GM19438 (cell line): ENCODE measurements at regions not wholly inside any gene's neighbourhood (a gene's known extent, or its start where the extent isn't known, plus 50 kb on each side); places are given as distances from the start of the nearest gene placed in this dataset.

Experiments used
- ATAC-seq: cut with Tn5 transposase; IDR thresholded peaks from one replicate; pipeline ENCODE4 v1.9.1; 2021; ENCODE audit warnings: low read depth; ENCODE audit not compliant: unreplicated experiment

GRCh38 chr15:79656151-79657000 lies 224.2 kb downstream of the MINAR1 start:
- no peak for ATAC-seq

GRCh38 chr15:79657722-79658121 lies 225.6 kb downstream of the MINAR1 start:
- no peak for ATAC-seq

DNA sequence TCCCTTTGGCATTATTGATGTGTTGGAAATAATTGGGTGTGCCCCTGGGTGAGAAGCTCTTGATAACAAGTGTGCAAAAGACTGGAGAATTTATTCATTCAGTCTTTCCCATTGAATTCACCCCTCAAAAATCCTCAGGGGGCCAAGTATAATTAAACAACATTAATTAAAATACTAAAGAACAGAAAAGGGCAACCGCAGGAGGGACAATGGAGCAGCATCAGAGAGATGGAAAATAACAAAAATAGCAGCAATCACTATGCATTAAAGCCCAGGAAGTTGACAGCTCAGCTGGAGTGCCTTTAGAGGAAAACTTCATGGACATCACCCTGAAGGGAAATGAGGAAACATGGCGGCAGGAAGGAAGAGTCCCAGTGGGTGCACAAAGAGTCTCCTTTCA lies 227.6 kb downstream of the MINAR1 start:
- no peak for ATAC-seq

- ATAC-seq, result no peak
These were observed 229.3 kb downstream of the MINAR1 start for GRCh38 chr15:79661411-79661810.

- peak; percentile 79 for ATAC-seq
These were observed 223.2 kb downstream of the MTHFS start for GRCh38 chr15:79673416-79674123.

DNA sequence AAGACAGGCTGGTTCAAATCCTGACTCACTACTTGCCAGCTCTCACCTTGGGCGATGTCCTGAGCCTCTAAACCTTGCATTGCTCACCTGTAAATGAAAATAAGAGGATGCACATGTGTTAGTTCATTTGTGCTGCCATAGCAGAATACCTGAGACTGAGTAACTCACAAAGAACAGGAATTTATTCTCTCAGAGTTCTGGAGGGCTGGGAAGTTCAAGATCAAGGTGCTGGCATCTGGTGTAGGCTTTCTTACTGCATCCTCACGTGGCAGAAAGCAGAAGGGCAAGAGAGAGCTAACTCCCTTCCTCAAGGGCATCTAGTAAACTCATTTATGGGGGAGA lies 222.7 kb downstream of the MTHFS start:
- ATAC-seq, result no peak

DNA sequence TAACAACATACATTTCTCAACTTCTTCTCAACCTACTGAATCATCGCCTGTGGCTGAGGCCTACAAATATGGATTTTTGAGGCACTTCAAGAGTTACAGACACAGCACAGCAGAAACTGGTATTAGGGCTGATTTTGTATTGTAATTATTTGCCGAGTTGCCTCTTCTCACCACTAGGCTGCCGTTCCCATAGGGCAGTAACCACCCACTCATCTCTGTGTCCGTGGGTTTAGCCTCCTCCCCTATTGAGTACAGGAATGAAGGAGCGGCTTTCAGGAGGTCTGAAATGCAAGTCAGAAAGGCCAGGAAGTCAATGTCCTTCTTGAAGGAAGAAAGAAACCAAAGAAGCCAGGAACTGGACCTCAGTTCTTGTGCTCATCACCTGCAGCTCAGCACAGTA lies 220.8 kb downstream of the MTHFS start:
- no peak for ATAC-seq

DNA sequence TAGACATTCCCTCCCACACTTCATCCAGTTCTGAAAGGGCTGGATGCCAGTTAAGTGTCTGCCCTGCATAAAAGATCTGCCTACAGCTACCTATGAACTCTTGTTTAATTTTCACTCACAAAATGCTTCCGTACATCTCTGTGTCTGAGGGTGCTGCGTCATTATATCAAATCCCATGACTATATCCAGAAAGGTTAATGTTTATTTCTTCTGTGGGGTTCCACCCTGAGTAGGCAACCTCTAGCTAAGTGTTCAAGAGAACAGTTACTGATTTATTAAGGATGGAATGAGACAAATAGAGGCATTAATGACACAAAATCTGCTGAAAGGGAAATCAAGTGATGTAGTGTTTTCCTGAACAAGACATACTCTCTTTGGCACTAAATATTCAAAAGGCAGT lies 220.2 kb downstream of the MTHFS start:
- ATAC-seq, result no peak

- ATAC-seq, result no peak
These were observed 219.6 kb downstream of the MTHFS start for GRCh38 chr15:79677241-79677640.

DNA sequence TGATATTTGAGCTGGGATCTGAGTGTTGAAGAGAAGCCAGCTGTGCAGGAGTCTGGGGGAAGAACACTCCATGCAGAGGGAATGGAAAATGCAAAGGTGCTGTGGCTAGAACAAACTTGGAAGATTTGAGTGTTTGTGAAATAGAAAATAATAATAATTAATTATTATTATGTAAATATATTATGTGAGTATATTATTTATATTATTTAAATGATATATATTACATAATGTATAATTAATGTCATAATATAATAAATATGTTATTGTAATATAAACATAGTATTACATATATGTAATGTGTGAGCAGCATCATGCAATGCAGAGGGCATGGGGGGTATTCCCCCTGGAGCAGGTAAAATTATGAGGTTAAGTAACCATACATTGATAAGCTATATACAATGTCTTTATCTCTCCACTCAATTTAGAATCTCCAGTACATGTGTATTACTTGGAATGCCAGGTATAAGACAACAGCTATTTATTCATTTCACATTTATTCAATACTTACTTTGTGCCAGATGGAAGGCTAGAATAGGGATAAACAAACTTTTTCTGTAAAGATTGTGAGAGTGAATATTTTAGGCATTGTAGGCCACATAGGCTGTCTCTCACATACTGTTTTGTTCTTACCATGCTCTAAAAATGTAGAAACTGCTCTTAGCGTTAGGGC lies 218.6 kb downstream of the MTHFS start:
- ATAC-seq, result no peak

GRCh38 chr15:79680720-79681119 lies 216.1 kb downstream of the MTHFS start:
- peak; percentile 64 for ATAC-seq

- ATAC-seq, result no peak
These were observed 214.5 kb downstream of the MTHFS start for GRCh38 chr15:79682285-79682684.

DNA sequence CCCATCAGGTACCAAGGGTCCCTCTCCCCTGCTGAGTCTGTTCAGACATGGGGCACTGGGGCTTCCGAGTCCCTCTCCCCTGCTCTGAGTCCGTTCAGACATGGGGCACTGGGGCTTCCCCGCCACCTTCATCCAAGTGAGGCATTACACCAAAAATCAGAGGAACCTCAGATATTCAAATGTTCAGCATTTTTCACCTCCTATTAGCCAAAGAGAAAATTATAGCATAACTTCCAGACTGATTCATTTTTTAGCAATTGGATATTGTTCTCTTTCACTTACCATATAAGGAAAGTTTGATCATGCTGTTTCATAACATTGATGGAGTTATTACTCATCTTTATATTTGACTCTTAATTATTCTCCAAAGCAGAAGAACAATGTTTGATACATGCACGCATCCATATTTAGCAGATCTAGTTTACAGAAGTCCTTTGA lies 213.9 kb downstream of the MTHFS start:
- no peak for ATAC-seq

DNA sequence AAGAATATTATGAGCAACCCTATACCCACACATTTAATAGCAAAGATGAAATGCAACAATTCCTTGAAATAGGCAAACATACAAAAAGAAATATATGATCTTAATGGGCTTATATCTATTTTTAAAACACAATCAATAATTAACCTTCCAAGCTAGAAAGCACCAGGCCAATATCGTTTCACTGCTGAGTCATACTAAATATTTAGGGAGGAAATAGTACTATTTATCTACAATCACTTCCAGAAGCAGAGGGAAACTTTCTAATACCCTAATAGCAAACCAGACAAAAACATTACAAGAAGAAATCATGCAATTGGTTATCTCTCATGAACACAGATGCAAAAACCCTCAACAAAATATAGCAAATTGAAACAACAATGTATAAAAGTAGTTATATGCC lies 207.8 kb downstream of the MTHFS start:
- no peak for ATAC-seq

DNA sequence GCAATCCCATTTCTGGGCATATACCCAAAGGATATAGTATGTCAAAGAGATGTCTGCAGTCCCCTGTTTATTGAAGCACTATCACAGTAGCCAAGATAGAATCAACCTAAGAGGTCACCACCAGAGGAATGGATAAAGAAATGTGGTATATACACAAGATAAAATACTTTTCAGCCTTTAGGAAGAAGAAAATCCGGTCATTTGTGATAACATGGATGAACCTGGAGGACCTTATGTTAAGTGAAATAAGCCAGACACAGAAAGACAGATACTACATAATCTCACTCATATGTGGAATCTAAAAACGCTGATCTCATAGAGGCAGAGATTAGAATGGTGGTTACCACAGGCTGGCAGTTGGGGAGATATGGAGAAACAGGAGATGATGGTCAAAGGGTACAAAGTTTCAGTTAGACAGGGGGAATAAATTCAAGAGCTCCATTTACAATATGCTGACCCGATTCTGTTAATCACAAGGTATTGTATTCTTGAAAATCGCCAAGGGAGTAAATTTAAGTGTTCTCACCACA lies 195.8 kb downstream of the MTHFS start:
- ATAC-seq, result no peak

- no peak for ATAC-seq
These were observed 194.2 kb downstream of the MTHFS start for GRCh38 chr15:79702621-79703020.

GRCh38 chr15:79721256-79721655 lies 175.6 kb downstream of the MTHFS start:
- no peak for ATAC-seq

- ATAC-seq, result no peak
These were observed 172.5 kb downstream of the MTHFS start for GRCh38 chr15:79724312-79724711.

- ATAC-seq, result no peak
These were observed 172.0 kb downstream of the MTHFS start for GRCh38 chr15:79724804-79725203.

GRCh38 chr15:79728867-79729266 lies 167.9 kb downstream of the MTHFS start:
- no peak for ATAC-seq

DNA sequence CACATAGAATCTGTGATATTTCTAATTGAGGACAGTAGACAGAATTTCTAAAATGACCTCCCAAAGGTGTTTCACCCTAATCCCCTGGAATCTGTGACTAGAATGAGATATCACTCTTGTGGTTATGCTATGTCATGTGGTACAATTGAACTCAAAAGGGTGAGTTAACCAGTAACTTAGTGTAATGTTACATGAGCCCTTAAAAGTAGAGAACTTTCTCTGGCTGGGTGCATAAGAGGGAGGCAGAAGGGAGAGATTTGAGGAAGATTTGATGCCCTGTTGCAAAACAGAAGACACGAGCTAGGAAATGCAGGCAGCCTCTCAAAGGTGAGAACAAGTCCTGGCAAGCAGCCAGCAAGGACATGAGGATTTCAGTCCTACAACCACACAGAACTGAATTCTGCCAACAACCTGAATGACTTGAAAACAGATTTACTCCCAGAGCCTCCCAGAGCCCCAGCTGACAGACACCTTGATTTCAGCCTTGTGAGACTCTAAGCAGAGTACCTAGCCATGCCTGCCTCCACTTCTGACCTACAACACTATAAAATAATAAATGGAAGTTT lies 160.3 kb downstream of the MTHFS start:
- no peak for ATAC-seq
